Memory B cell (primary cell): ENCODE measurements at regions not wholly inside any gene's neighbourhood (a gene's known extent, or its start where the extent isn't known, plus 50 kb on each side); places are given as distances from the start of the nearest gene placed in this dataset.

Source experiments
- ATAC-seq: fragments of 150-1000 bp; cut with Tn5 transposase; 2 replicates; pipeline ENCODE4 v1.10.0; 2021; ENCODE audit warnings: low read depth, mild to moderate bottlenecking, moderate library complexity
- DNase-seq, 2 donors: peaks; one replicate each; pipeline ENCODE4 v3.0.0; 2022; ENCODE audit warnings: low spot score in 2 of 2
- H3K27ac Mint-ChIP-seq: one replicate; pipeline ENCODE4 v1.8.0; 2022; ENCODE audit warnings: mild to moderate bottlenecking, moderate library complexity, mixed read lengths
- H3K27me3 Mint-ChIP-seq: one replicate; pipeline ENCODE4 v1.8.0; 2022; ENCODE audit warnings: mixed read lengths
- H3K36me3 Mint-ChIP-seq: one replicate; pipeline ENCODE4 v1.8.0; 2022; ENCODE audit warnings: mild to moderate bottlenecking, mixed read lengths
- H3K4me1 Mint-ChIP-seq: one replicate; pipeline ENCODE4 v1.8.0; 2022; ENCODE audit warnings: mixed read lengths
- H3K4me3 Mint-ChIP-seq: one replicate; pipeline ENCODE4 v1.8.0; 2022; ENCODE audit warnings: mild to moderate bottlenecking, moderate library complexity, mixed read lengths
- H3K9me3 Mint-ChIP-seq: one replicate; pipeline ENCODE4 v1.8.0; 2022; ENCODE audit warnings: mixed read lengths

GRCh38 chr13:95447814-95448213 lies 104.7 kb upstream of the CLDN10 start:
- H3K27ac Mint-ChIP-seq, result no peak overlapping the region
- ATAC-seq, result no peak
- H3K27me3 Mint-ChIP-seq, result peaks cover 23% of the 10 kb centered on the region
- no peak for DNase-seq
- H3K4me3 Mint-ChIP-seq, result no peak overlapping the region
- H3K4me1 Mint-ChIP-seq, result no peaks in the 10 kb centered on the region
- no peaks in the 10 kb centered on the region for H3K9me3 Mint-ChIP-seq
- H3K36me3 Mint-ChIP-seq, result no peaks in the 10 kb centered on the region

- DNase-seq, result no peak
- H3K4me1 Mint-ChIP-seq, result peaks cover 1% of the 10 kb centered on the region
- H3K27me3 Mint-ChIP-seq, result peaks cover 29% of the 10 kb centered on the region
- no peaks in the 10 kb centered on the region for H3K9me3 Mint-ChIP-seq
- H3K27ac Mint-ChIP-seq, result no peak overlapping the region
- peaks cover 1% of the 10 kb centered on the region for H3K36me3 Mint-ChIP-seq
- H3K4me3 Mint-ChIP-seq, result no peak overlapping the region
- no peak for ATAC-seq
Measured at GRCh38 chr13:95451656-95452055, 100.9 kb upstream of the CLDN10 start.

GRCh38 chr13:95452375-95452774 lies 100.1 kb upstream of the CLDN10 start:
- Mint-ChIP-seq H3K36me3 (peaks cover 1% of the 10 kb centered on the region), H3K27ac (no peak overlapping the region), H3K4me3 (no peak overlapping the region), H3K9me3 (no peaks in the 10 kb centered on the region), H3K27me3 (peaks cover 26% of the 10 kb centered on the region), H3K4me1 (peaks cover 5% of the 10 kb centered on the region)
- DNase-seq (no peak), ATAC-seq (no peak)

GRCh38 chr13:95455782-95456181 lies 96.7 kb upstream of the CLDN10 start:
- DNase-seq, result no peak
- peaks cover 17% of the 10 kb centered on the region for H3K27me3 Mint-ChIP-seq
- H3K4me3 Mint-ChIP-seq, result no peak overlapping the region

GRCh38 chr13:95456815-95457214 lies 95.7 kb upstream of the CLDN10 start:
- Mint-ChIP-seq H3K4me3 (no peak overlapping the region), H3K4me1 (peaks cover 5% of the 10 kb centered on the region)

More at GRCh38 chr13:95455782-95456181, 96.7 kb upstream of the CLDN10 start:
- peaks cover 5% of the 10 kb centered on the region for H3K4me1 Mint-ChIP-seq
- H3K27ac Mint-ChIP-seq, result no peak overlapping the region
- H3K9me3 Mint-ChIP-seq, result peaks cover 10% of the 10 kb centered on the region
- ATAC-seq, result no peak
- peaks cover 7% of the 10 kb centered on the region for H3K36me3 Mint-ChIP-seq

GRCh38 chr13:95457294-95457693 lies 95.2 kb upstream of the CLDN10 start:
- H3K9me3 Mint-ChIP-seq, result peaks cover 10% of the 10 kb centered on the region
- no peak for DNase-seq
- H3K27me3 Mint-ChIP-seq, result peaks cover 9% of the 10 kb centered on the region
- H3K4me3 Mint-ChIP-seq, result no peak overlapping the region
- peaks cover 5% of the 10 kb centered on the region for H3K4me1 Mint-ChIP-seq
- H3K36me3 Mint-ChIP-seq, result peaks cover 7% of the 10 kb centered on the region
- H3K27ac Mint-ChIP-seq, result no peak overlapping the region
- no peak for ATAC-seq

More at GRCh38 chr13:95456815-95457214, 95.7 kb upstream of the CLDN10 start:
- peaks cover 7% of the 10 kb centered on the region for H3K36me3 Mint-ChIP-seq
- DNase-seq (no peak), ATAC-seq (no peak)
- peaks cover 11% of the 10 kb centered on the region for H3K27me3 Mint-ChIP-seq
- peaks cover 10% of the 10 kb centered on the region for H3K9me3 Mint-ChIP-seq
- no peak overlapping the region for H3K27ac Mint-ChIP-seq

GRCh38 chr13:95462801-95463200 lies 89.7 kb upstream of the CLDN10 start:
- no peak overlapping the region for H3K4me3 Mint-ChIP-seq
- no peaks in the 10 kb centered on the region for H3K4me1 Mint-ChIP-seq
- peaks cover 5% of the 10 kb centered on the region for H3K36me3 Mint-ChIP-seq
- no peaks in the 10 kb centered on the region for H3K27me3 Mint-ChIP-seq
- H3K9me3 Mint-ChIP-seq, result peaks cover 10% of the 10 kb centered on the region
- DNase-seq (no peak), ATAC-seq (no peak)
- H3K27ac Mint-ChIP-seq, result no peak overlapping the region

GRCh38 chr13:95463531-95463930 lies 89.0 kb upstream of the CLDN10 start:
- Mint-ChIP-seq H3K36me3 (peaks cover 5% of the 10 kb centered on the region), H3K9me3 (peaks cover 8% of the 10 kb centered on the region), H3K4me1 (no peaks in the 10 kb centered on the region), H3K27ac (no peak overlapping the region), H3K27me3 (no peaks in the 10 kb centered on the region), H3K4me3 (no peak overlapping the region)
- DNase-seq, result no peak
- ATAC-seq, result no peak

GRCh38 chr13:95470574-95471366 lies 81.8 kb upstream of the CLDN10 start:
- H3K27ac Mint-ChIP-seq, result no peak overlapping the region
- H3K4me3 Mint-ChIP-seq, result no peak overlapping the region
- ATAC-seq (no peak), DNase-seq (no peak)
- no peaks in the 10 kb centered on the region for H3K36me3 Mint-ChIP-seq
- no peaks in the 10 kb centered on the region for H3K4me1 Mint-ChIP-seq
- peaks cover 9% of the 10 kb centered on the region for H3K27me3 Mint-ChIP-seq
- no peaks in the 10 kb centered on the region for H3K9me3 Mint-ChIP-seq

- no peaks in the 10 kb centered on the region for H3K36me3 Mint-ChIP-seq
- no peaks in the 10 kb centered on the region for H3K4me1 Mint-ChIP-seq
- no peak for ATAC-seq
- peaks cover 14% of the 10 kb centered on the region for H3K27me3 Mint-ChIP-seq
- H3K9me3 Mint-ChIP-seq, result peaks cover 1% of the 10 kb centered on the region
- no peak for DNase-seq
- no peak overlapping the region for H3K27ac Mint-ChIP-seq
- H3K4me3 Mint-ChIP-seq, result no peak overlapping the region
Measured at GRCh38 chr13:95471960-95472359, 80.6 kb upstream of the CLDN10 start.

GRCh38 chr13:95474992-95475391 lies 77.5 kb upstream of the CLDN10 start:
- H3K9me3 Mint-ChIP-seq, result peaks cover 1% of the 10 kb centered on the region
- H3K4me3 Mint-ChIP-seq, result no peak overlapping the region
- no peak for ATAC-seq
- H3K4me1 Mint-ChIP-seq, result peaks cover 3% of the 10 kb centered on the region
- no peak for DNase-seq
- H3K36me3 Mint-ChIP-seq, result no peaks in the 10 kb centered on the region
- no peak overlapping the region for H3K27ac Mint-ChIP-seq
- peaks cover 16% of the 10 kb centered on the region for H3K27me3 Mint-ChIP-seq

- Mint-ChIP-seq H3K36me3 (no peaks in the 10 kb centered on the region), H3K4me1 (peaks cover 6% of the 10 kb centered on the region), H3K4me3 (no peak overlapping the region), H3K27me3 (peaks cover 12% of the 10 kb centered on the region), H3K9me3 (peaks cover 1% of the 10 kb centered on the region), H3K27ac (no peak overlapping the region)
- DNase-seq (no peak), ATAC-seq (no peak)
Measured at GRCh38 chr13:95477187-95477586, 75.3 kb upstream of the CLDN10 start.

GRCh38 chr13:95479731-95480130 lies 72.8 kb upstream of the CLDN10 start:
- no peak overlapping the region for H3K4me3 Mint-ChIP-seq
- peaks cover 9% of the 10 kb centered on the region for H3K27me3 Mint-ChIP-seq
- no peak for ATAC-seq
- no peaks in the 10 kb centered on the region for H3K36me3 Mint-ChIP-seq
- peaks cover 6% of the 10 kb centered on the region for H3K4me1 Mint-ChIP-seq
- H3K27ac Mint-ChIP-seq, result no peak overlapping the region
- no peak for DNase-seq
- H3K9me3 Mint-ChIP-seq, result peaks cover 3% of the 10 kb centered on the region

GRCh38 chr13:95480131-95480545 lies 72.4 kb upstream of the CLDN10 start:
- no peak for ATAC-seq
- H3K9me3 Mint-ChIP-seq, result peaks cover 3% of the 10 kb centered on the region
- peaks cover 9% of the 10 kb centered on the region for H3K27me3 Mint-ChIP-seq
- H3K4me3 Mint-ChIP-seq, result no peak overlapping the region
- DNase-seq, result no peak
- no peaks in the 10 kb centered on the region for H3K36me3 Mint-ChIP-seq
- H3K4me1 Mint-ChIP-seq, result peaks cover 6% of the 10 kb centered on the region
- no peak overlapping the region for H3K27ac Mint-ChIP-seq
